Upper lobe of left lung (tissue), 6 donors: ENCODE measurements at regions not wholly inside any gene's neighbourhood (a gene's known extent, or its start where the extent isn't known, plus 50 kb on each side); places are given as distances from the start of the nearest gene placed in this dataset.
"Not testable (repeated sequence)": the region's sequence is repeated elsewhere in the genome, so short reads cannot be mapped to it uniquely, and the experiment has no call there.

Source experiments
- ATAC-seq, 2 donors: fragments of 200-7000 bp; cut with Tn5 transposase; one replicate each; pipeline ENCODE4 v1.9.1; 2022; ENCODE audit warnings: mild to moderate bottlenecking in 2 of 2, moderate library complexity in 2 of 2; ENCODE audit not compliant: low FRiP score in 2 of 2
- DNase-seq, 2 donors: peaks; one replicate each; pipeline ENCODE4 v3.0.0-alpha.2; 2019 to 2020
- H3K27ac ChIP-seq, 4 donors: fragments of 200-600 bp; sonication (generic); one replicate each; pipeline ENCODE4 v1.5.1; 2016 to 2019
- H3K27me3 ChIP-seq, 4 donors: fragments of 200-600 bp; sonication (generic); one replicate each; pipeline ENCODE4 v1.5.1; 2017 to 2019
- H3K36me3 ChIP-seq, 4 donors: fragments of 200-600 bp; sonication (generic); one replicate each; pipeline ENCODE4 v1.5.1; 2016 to 2019
- H3K4me1 ChIP-seq, 4 donors: fragments of 200-600 bp; sonication (generic); one replicate each; pipeline ENCODE4 v1.5.1; 2018 to 2019
- H3K4me3 ChIP-seq, 4 donors: fragments of 200-600 bp; sonication (generic); one replicate each; pipeline ENCODE4 v1.5.1; 2017 to 2019; ENCODE audit warnings: mild to moderate bottlenecking in 2 of 4, moderate library complexity in 1 of 4
- H3K9me3 ChIP-seq, 4 donors: fragments of 200-600 bp; sonication (generic); one replicate each; pipeline ENCODE4 v1.5.1; 2018 to 2019
- CTCF ChIP-seq, 6 experiments: fragments of 450-650 bp in 4 of 6; fragments of 200-600 bp in 2 of 6; sonication (generic) in 2 of 6; IDR thresholded peaks; one replicate each; pipeline ENCODE4 v1.5.1; 2016 to 2019; ENCODE audit warnings: antibody characterized with exemption in 6 of 6
- EP300 ChIP-seq, 4 donors: sonication (generic); formaldehyde crosslinking; IDR thresholded peaks; one replicate each; pipeline ENCODE4 v1.5.1; 2017; ENCODE audit warnings: antibody characterized with exemption in 4 of 4, control low read depth in 2 of 4
- POLR2A ChIP-seq, 4 donors: fragments of 450-650 bp; IDR thresholded peaks; one replicate each; pipeline ENCODE4 v1.5.1; 2016 to 2017; ENCODE audit warnings: antibody characterized with exemption in 4 of 4, mild to moderate bottlenecking in 2 of 4
- POLR2AphosphoS5 ChIP-seq, 2 donors: sonication (generic); formaldehyde crosslinking; IDR thresholded peaks; one replicate each; pipeline ENCODE4 v1.5.1; 2017; ENCODE audit warnings: antibody characterized with exemption in 2 of 2
- WGBS, 2 donors: methylation state at CpG; one replicate each; pipeline ENCODE4 v1.1.5; 2017 to 2018; 5-methylcytosine and 5-hydroxymethylcytosine counted together
- donor health status: DM: no; HTN: no; CAD: no; lungs with moderate emphysema.
- donor health status: DM: no; HTN: yes; CAD: no; lungs with severe emphysema.

GRCh38 chr6:40148882-40149573, 214.8 kb upstream of the MOCS1 start:
- H3K27me3 ChIP-seq, result no peaks in the 10 kb centered on the region
- peaks cover 0 to 4% (median 2%) of the 10 kb centered on the region in 4 donors for H3K4me1 ChIP-seq
- ATAC-seq (peak in 1 of 2 donors; percentile 10), DNase-seq (no peak)
- 80 to 87% methylated on average over 2 of the region's 2 CpGs for WGBS, 2 donors
- no peaks in the 10 kb centered on the region for H3K36me3 ChIP-seq
- H3K9me3 ChIP-seq, result no peaks in the 10 kb centered on the region
- TF ChIP-seq POLR2A (IDR thresholded peaks at IDR 0.05), result no peak
- no peak overlapping the region for H3K4me3 ChIP-seq
- H3K27ac ChIP-seq, result no peak overlapping the region

- no peaks in the 10 kb centered on the region for H3K9me3 ChIP-seq
- 51 to 75% methylated on average over 3 of the region's 3 CpGs for WGBS, 2 donors
- H3K4me3 ChIP-seq, result no peak overlapping the region
- no peaks in the 10 kb centered on the region for H3K36me3 ChIP-seq
- H3K4me1 ChIP-seq, result peaks cover 0 to 4% (median 2%) of the 10 kb centered on the region in 4 donors
- DNase-seq, result peak in 1 of 2 donors; percentile 55
- H3K27me3 ChIP-seq, result no peaks in the 10 kb centered on the region
- ATAC-seq, result peak in 1 of 2 donors; percentile 56
- H3K27ac ChIP-seq, result peak overlapping the region in 2 of 4 donors; percentile 27 to 38
- TF ChIP-seq CTCF (IDR thresholded peaks at IDR 0.05) (no peak), EP300 (IDR thresholded peaks at IDR 0.05) (peak in 1 of 4 donors; percentile 39), POLR2A (IDR thresholded peaks at IDR 0.05) (no peak)
Measured at GRCh38 chr6:40146902-40147301, 212.6 kb upstream of the MOCS1 start.

DNA sequence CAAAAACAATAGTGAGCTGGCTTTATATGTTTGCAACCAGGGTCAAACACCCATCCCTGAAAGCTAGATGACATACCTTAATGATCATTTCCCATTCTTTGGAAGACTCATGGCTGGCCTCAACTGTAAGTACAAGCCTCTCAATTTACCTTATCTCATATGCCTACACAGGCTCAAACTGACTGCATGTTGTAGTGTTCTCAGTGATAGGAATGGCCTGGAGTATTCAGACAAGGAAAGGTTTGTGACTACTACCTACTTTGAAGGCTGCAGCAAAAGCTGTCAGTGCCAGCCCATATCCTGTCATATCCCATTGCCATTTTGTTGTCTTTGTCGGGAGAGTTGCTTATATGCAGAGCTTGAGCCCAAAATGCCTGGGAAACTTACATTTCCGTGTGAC, 205.2 kb upstream of the MOCS1 start:
- Histone ChIP-seq H3K36me3 (no peaks in the 10 kb centered on the region), H3K27me3 (no peaks in the 10 kb centered on the region), H3K27ac (no peak overlapping the region), H3K9me3 (no peaks in the 10 kb centered on the region), H3K4me1 (no peaks in the 10 kb centered on the region), H3K4me3 (no peak overlapping the region)
- WGBS, 2 donors, result 79 to 80% methylated on average over 2 of the region's 2 CpGs
- no peak for TF ChIP-seq POLR2AphosphoS5 (IDR thresholded peaks at IDR 0.05)
- no peak for TF ChIP-seq CTCF (IDR thresholded peaks at IDR 0.05)
- TF ChIP-seq POLR2A (IDR thresholded peaks at IDR 0.05), result no peak
- no peak for TF ChIP-seq EP300 (IDR thresholded peaks at IDR 0.05)
- DNase-seq, result no peak
- ATAC-seq, result no peak

- TF ChIP-seq EP300 (IDR thresholded peaks at IDR 0.05), result no peak
- no peak for TF ChIP-seq POLR2A (IDR thresholded peaks at IDR 0.05)
- no peak for TF ChIP-seq CTCF (IDR thresholded peaks at IDR 0.05)
- no peak for TF ChIP-seq POLR2AphosphoS5 (IDR thresholded peaks at IDR 0.05)
- 71 to 79% methylated on average over 4 of the region's 4 CpGs for WGBS, 2 donors
- DNase-seq (no peak), ATAC-seq (no peak)
- Histone ChIP-seq H3K36me3 (no peaks in the 10 kb centered on the region), H3K4me1 (no peaks in the 10 kb centered on the region), H3K4me3 (no peak overlapping the region), H3K27ac (no peak overlapping the region), H3K27me3 (no peaks in the 10 kb centered on the region), H3K9me3 (no peaks in the 10 kb centered on the region)
Measured at GRCh38 chr6:40138273-40138720, 204.0 kb upstream of the MOCS1 start.

DNA sequence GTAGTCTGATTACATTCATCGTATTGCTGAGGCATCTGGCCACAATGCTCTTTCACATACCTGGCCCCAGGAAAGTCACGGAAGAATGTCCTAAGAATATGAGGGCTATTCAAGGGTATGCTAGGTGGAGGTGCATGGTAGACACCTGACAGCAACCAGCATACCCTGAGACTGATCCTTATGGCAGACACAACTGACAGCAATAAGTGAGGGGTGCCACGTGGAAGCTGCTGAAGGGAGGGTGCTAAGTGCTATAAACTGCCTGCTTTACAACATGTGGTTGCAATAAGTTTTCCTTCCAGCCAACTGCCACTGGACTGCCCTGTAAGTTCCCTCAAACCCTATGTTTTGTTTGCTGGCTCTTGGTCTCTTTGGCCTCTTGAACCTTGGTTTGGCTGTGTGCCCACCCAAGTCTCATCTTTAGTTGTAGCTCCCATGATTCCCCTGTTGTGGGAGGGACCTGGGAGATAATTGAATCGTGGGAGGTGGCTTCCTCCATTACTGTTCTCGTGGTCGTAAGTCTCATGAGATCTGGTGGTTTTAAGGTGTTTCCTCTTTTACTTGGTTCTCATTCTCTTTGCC, 201.3 kb upstream of the MOCS1 start:
- TF ChIP-seq POLR2A (IDR thresholded peaks at IDR 0.05) (no peak), CTCF (IDR thresholded peaks at IDR 0.05) (no peak), POLR2AphosphoS5 (IDR thresholded peaks at IDR 0.05) (no peak), EP300 (IDR thresholded peaks at IDR 0.05) (no peak)
- 64 to 81% methylated on average over 6 of the region's 6 CpGs for whole genome bisulfite sequencing, 2 donors
- ATAC-seq, result no peak

DNA sequence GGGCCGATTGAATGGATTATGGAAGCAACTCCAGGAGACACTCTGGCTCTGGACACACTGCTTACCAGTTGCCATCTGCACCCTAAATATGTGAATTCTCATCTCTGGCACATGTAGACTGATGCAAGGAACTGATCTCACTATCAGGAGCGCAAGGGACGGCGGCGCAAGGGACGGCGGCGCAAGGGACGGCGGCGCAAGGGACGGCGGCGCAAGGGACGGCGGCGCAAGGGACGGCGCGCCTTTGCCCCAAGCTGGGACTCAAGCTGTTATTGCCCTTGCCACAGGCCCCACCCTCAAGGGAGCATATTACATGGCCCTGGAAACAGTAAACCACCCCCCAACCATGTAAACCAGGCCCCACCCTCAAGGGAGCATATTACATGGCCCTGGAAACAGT, 199.7 kb upstream of the MOCS1 start:
- not testable (repeated sequence) for H3K4me1 ChIP-seq, H3K36me3 ChIP-seq, H3K27me3 ChIP-seq, H3K9me3 ChIP-seq, H3K27ac ChIP-seq, ATAC-seq, H3K4me3 ChIP-seq
- peak in 1 of 2 donors; percentile 52 for DNase-seq
- 90 to 93% methylated on average over 20 of the region's 20 CpGs for WGBS, 2 donors

More for the DNA sequence above, 201.3 kb upstream of the MOCS1 start:
- Histone ChIP-seq H3K27me3 (no peaks in the 10 kb centered on the region), H3K9me3 (no peaks in the 10 kb centered on the region), H3K36me3 (no peaks in the 10 kb centered on the region), H3K27ac (no peak overlapping the region), H3K4me1 (no peaks in the 10 kb centered on the region), H3K4me3 (no peak overlapping the region)
- DNase-seq, result no peak
